ENCODE measurements at regions not wholly inside any gene's neighbourhood (a gene's known extent, or its start where the extent isn't known, plus 50 kb on each side); places are given as distances from the start of the nearest gene placed in this dataset.

GRCh38 chr9:118330191-118330986, 626.2 kb downstream of the TLR4 start:
- no peaks in the 10 kb centered on the region for H3K9me3 ChIP-seq (ENCODE audit: control insufficient read depth, low read depth, low read length)

GRCh38 chr9:118331622-118332045, 627.4 kb downstream of the TLR4 start:
- Histone ChIP-seq H3K4me3 (ENCODE audit: control insufficient read depth in 2 of 3, extremely low read depth in 1 of 3, insufficient read depth in 2 of 3, low read depth in 1 of 3, low read length in 3 of 3) (no peak overlapping the region), H4K20me1 (ENCODE audit: control insufficient read depth, extremely low read depth, insufficient read depth, low read length) (no peaks in the 10 kb centered on the region), H3K9me3 (ENCODE audit: control insufficient read depth, low read depth, low read length) (no peaks in the 10 kb centered on the region), H3K27ac (ENCODE audit: control insufficient read depth, insufficient read depth, low read length) (no peak overlapping the region), H3K79me2 (ENCODE audit: control insufficient read depth, insufficient read depth, low read length) (no peaks in the 10 kb centered on the region), H3K4me1 (ENCODE audit: control insufficient read depth, extremely low read depth, insufficient read depth, low read length) (no peaks in the 10 kb centered on the region), H3K27me3 (ENCODE audit: control insufficient read depth, extremely low read depth, insufficient read depth, low read length) (no peaks in the 10 kb centered on the region), H3K9me1 (ENCODE audit: control insufficient read depth, extremely low read depth, insufficient read depth, low read length) (no peaks in the 10 kb centered on the region), H3K36me3 (ENCODE audit: control insufficient read depth in 2 of 2, extremely low read depth in 1 of 2, insufficient read depth in 2 of 2, low read length in 2 of 2) (no peaks in the 10 kb centered on the region), H2AFZ (ENCODE audit: control insufficient read depth, low read length) (no peak overlapping the region), H3K9ac (ENCODE audit: control insufficient read depth, extremely low read depth, insufficient read depth, low read length) (no peak overlapping the region), H3K4me2 (ENCODE audit: control insufficient read depth, extremely low read depth, insufficient read depth, low read depth, low read length) (no peak overlapping the region)
- dilution Hi-C loops (cut with MboI; ENCODE audit: extremely low pct_ligation_motif_present, low sequenced_read_pairs) = no loop called here
- no peak for DNase-seq (ENCODE audit: low read depth, low spot score)
- no peak for FAIRE-seq
- no peak for TF ChIP-seq CTCF (optimal IDR thresholded peaks at IDR 0.05 in 1 of 3, IDR thresholded peaks at IDR 0.05 in 1 of 3, conservative IDR thresholded peaks at IDR 0.05 in 1 of 3; ENCODE audit: extremely low read depth in 1 of 3, insufficient read depth in 2 of 3, low read length in 3 of 3)

More at GRCh38 chr9:118330191-118330986, 626.2 kb downstream of the TLR4 start:
- Histone ChIP-seq H3K36me3 (ENCODE audit: control insufficient read depth in 2 of 2, extremely low read depth in 1 of 2, insufficient read depth in 2 of 2, low read length in 2 of 2) (no peaks in the 10 kb centered on the region), H3K27me3 (ENCODE audit: control insufficient read depth, extremely low read depth, insufficient read depth, low read length) (no peaks in the 10 kb centered on the region), H3K4me1 (ENCODE audit: control insufficient read depth, extremely low read depth, insufficient read depth, low read length) (no peaks in the 10 kb centered on the region), H3K79me2 (ENCODE audit: control insufficient read depth, insufficient read depth, low read length) (no peaks in the 10 kb centered on the region), H3K27ac (ENCODE audit: control insufficient read depth, insufficient read depth, low read length) (no peak overlapping the region), H2AFZ (ENCODE audit: control insufficient read depth, low read length) (no peak overlapping the region), H4K20me1 (ENCODE audit: control insufficient read depth, extremely low read depth, insufficient read depth, low read length) (no peaks in the 10 kb centered on the region), H3K4me3 (ENCODE audit: control insufficient read depth in 2 of 3, extremely low read depth in 1 of 3, insufficient read depth in 2 of 3, low read depth in 1 of 3, low read length in 3 of 3) (no peak overlapping the region), H3K9me1 (ENCODE audit: control insufficient read depth, extremely low read depth, insufficient read depth, low read length) (no peaks in the 10 kb centered on the region), H3K9ac (ENCODE audit: control insufficient read depth, extremely low read depth, insufficient read depth, low read length) (no peak overlapping the region), H3K4me2 (ENCODE audit: control insufficient read depth, extremely low read depth, insufficient read depth, low read depth, low read length) (no peak overlapping the region)
- no peak for TF ChIP-seq EZH2 (IDR thresholded peaks at IDR 0.05; ENCODE audit: low read length)
- no peak for TF ChIP-seq CTCF (optimal IDR thresholded peaks at IDR 0.05 in 1 of 3, IDR thresholded peaks at IDR 0.05 in 1 of 3, conservative IDR thresholded peaks at IDR 0.05 in 1 of 3; ENCODE audit: extremely low read depth in 1 of 3, insufficient read depth in 2 of 3, low read length in 3 of 3)
- DNase-seq (ENCODE audit: low read depth, low spot score) (no peak), FAIRE-seq (no peak)
- dilution Hi-C loops (cut with MboI; ENCODE audit: extremely low pct_ligation_motif_present, low sequenced_read_pairs) = no loop called here
